MM.1S (cell line): ENCODE measurements at regions not wholly inside any gene's neighbourhood (a gene's known extent, or its start where the extent isn't known, plus 50 kb on each side); places are given as distances from the start of the nearest gene placed in this dataset.

Source experiments
- DNase-seq: peaks from one replicate; pipeline ENCODE4 v3.0.0-alpha.2; 2015
- H2AFZ ChIP-seq: fragments of 300-600 bp; sonication (generic); 2 replicates; pipeline ENCODE4 v1.6.0; 2016; ENCODE audit warnings: antibody characterized with exemption, low read length
- H3F3A ChIP-seq: fragments of 300-600 bp; sonication (generic); 2 replicates; pipeline ENCODE4 v1.6.1; 2016; ENCODE audit warnings: mild to moderate bottlenecking, antibody characterized with exemption, low read length, moderate library complexity, mixed read lengths; ENCODE audit not compliant: insufficient read depth
- H3K27ac ChIP-seq: fragments of 300-600 bp; sonication (generic); 2 replicates; pipeline ENCODE4 v1.5.1; 2016; ENCODE audit warnings: mild to moderate bottlenecking, low read length
- H3K27me3 ChIP-seq: fragments of 300-600 bp; sonication (generic); replicated peaks from 2 replicates; pipeline ENCODE4 v1.6.0; 2016; ENCODE audit warnings: low read length; ENCODE audit not compliant: insufficient read depth
- H3K36me3 ChIP-seq: fragments of 300-600 bp; sonication (generic); replicated peaks from 2 replicates; pipeline ENCODE4 v1.6.1; 2016; ENCODE audit warnings: mild to moderate bottlenecking, low read length, mixed read lengths; ENCODE audit not compliant: insufficient read depth
- H3K4me1 ChIP-seq: fragments of 300-600 bp; sonication (generic); 2 replicates; pipeline ENCODE4 v1.6.1; 2016; ENCODE audit warnings: low read length, mixed read lengths
- H3K4me2 ChIP-seq: fragments of 300-600 bp; sonication (generic); 2 replicates; pipeline ENCODE4 v1.6.0; 2016; ENCODE audit warnings: low read depth, low read length
- H3K4me3 ChIP-seq: fragments of 300-600 bp; sonication (generic); 2 replicates; pipeline ENCODE4 v1.5.1; 2016; ENCODE audit warnings: low read length, mixed read lengths
- H3K79me2 ChIP-seq: fragments of 300-600 bp; sonication (generic); 2 replicates; pipeline ENCODE4 v1.6.1; 2016; ENCODE audit warnings: mixed run types, low read length, mixed read lengths
- H3K9ac ChIP-seq: fragments of 300-600 bp; sonication (generic); 2 replicates; pipeline ENCODE4 v1.6.1; 2016; ENCODE audit warnings: low read length, mixed read lengths
- H3K9me2 ChIP-seq: fragments of 300-600 bp; sonication (generic); replicated peaks from 2 replicates; pipeline ENCODE4 v1.6.1; 2016; ENCODE audit warnings: mild to moderate bottlenecking, low read length, mixed read lengths; ENCODE audit not compliant: insufficient read depth
- H3K9me3 ChIP-seq: fragments of 300-600 bp; sonication (generic); replicated peaks from 2 replicates; pipeline ENCODE4 v1.6.1; 2016; ENCODE audit warnings: mild to moderate bottlenecking, low read length, mixed read lengths; ENCODE audit not compliant: insufficient read depth
- H4K20me1 ChIP-seq: fragments of 300-600 bp; sonication (generic); 2 replicates; pipeline ENCODE4 v1.6.1; 2016; ENCODE audit warnings: mild to moderate bottlenecking, low read length, moderate library complexity, mixed read lengths; ENCODE audit not compliant: insufficient read depth
- EZH2 ChIP-seq: fragments of 300-600 bp; sonication (generic); optimal IDR thresholded peaks from 2 replicates; pipeline ENCODE3; 2017; ENCODE audit warnings: low read depth, mild to moderate bottlenecking, antibody characterized with exemption, low read length, mixed read lengths
- EZH2phosphoT487 ChIP-seq: fragments of 300-600 bp; sonication (generic); IDR thresholded peaks from 2 replicates; pipeline ENCODE4 v1.6.1; 2018; ENCODE audit warnings: antibody characterized with exemption, low read length
- TF ChIP-seq, protein P1 (sequence below): fragments of 300-600 bp; sonication (generic); IDR thresholded peaks from 2 replicates; pipeline ENCODE4 v1.5.1; 2016; ENCODE audit warnings: antibody characterized with exemption, low read length, mixed read lengths

DNA sequence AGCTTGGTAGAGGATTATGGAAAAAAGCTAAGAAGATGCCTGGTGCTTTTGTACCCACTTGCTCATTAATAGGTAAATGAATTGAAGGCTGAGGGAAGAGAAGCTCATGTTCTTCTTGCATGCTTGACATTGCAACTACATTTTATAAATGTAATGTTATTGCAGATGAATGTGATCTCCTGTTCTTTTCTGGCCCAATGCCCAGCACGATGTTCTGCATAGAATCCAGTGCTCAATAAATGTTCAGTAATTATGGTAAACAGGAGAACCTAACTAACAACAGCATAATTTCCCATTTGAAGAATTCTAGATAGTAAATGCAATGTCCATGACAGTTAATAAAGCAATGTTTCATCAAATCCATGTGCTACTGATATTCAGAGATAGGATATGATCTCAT lies 638.2 kb upstream of the SOX9 start:
- H2AFZ ChIP-seq, result no peak overlapping the region
- H3F3A ChIP-seq, result no peaks in the 10 kb centered on the region
- no peak overlapping the region for H3K4me2 ChIP-seq
- no peaks in the 10 kb centered on the region for H3K9me2 ChIP-seq
- H3K27ac ChIP-seq, result no peak overlapping the region
- no peaks in the 10 kb centered on the region for H3K27me3 ChIP-seq
- H3K4me1 ChIP-seq, result no peaks in the 10 kb centered on the region
- no peak overlapping the region for H3K4me3 ChIP-seq
- TF ChIP-seq EZH2, result no peak
- no peaks in the 10 kb centered on the region for H4K20me1 ChIP-seq
- no peak for DNase-seq
- H3K36me3 ChIP-seq, result no peaks in the 10 kb centered on the region
- H3K79me2 ChIP-seq, result no peaks in the 10 kb centered on the region
- H3K9me3 ChIP-seq, result no peaks in the 10 kb centered on the region
- H3K9ac ChIP-seq, result no peak overlapping the region

DNA sequence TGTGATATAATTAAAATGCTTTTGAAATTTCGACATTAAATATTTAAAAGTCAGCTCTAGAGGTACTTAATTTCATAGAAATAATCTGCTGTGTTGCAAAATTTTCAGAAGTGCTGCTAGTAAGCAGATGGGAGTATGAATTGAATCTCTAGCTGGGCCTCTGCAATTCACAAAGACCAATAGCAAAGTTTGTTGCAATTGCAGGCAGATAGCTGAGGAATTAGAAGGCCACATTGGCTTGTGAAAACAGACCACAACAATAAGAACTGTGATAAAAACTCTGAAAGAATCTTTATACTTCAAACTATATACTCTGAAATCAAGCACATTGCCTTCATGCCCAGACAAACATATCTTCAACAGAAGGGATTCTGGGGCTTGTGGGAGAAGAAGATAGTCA lies 636.3 kb upstream of the SOX9 start:
- H3K9me2 ChIP-seq, result no peaks in the 10 kb centered on the region
- TF ChIP-seq EZH2, result no peak
- TF ChIP-seq, protein P1, sequence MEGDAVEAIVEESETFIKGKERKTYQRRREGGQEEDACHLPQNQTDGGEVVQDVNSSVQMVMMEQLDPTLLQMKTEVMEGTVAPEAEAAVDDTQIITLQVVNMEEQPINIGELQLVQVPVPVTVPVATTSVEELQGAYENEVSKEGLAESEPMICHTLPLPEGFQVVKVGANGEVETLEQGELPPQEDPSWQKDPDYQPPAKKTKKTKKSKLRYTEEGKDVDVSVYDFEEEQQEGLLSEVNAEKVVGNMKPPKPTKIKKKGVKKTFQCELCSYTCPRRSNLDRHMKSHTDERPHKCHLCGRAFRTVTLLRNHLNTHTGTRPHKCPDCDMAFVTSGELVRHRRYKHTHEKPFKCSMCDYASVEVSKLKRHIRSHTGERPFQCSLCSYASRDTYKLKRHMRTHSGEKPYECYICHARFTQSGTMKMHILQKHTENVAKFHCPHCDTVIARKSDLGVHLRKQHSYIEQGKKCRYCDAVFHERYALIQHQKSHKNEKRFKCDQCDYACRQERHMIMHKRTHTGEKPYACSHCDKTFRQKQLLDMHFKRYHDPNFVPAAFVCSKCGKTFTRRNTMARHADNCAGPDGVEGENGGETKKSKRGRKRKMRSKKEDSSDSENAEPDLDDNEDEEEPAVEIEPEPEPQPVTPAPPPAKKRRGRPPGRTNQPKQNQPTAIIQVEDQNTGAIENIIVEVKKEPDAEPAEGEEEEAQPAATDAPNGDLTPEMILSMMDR, result no peak
- no peak for TF ChIP-seq EZH2phosphoT487
- H3K27me3 ChIP-seq, result no peaks in the 10 kb centered on the region
- no peak overlapping the region for H3K4me2 ChIP-seq
- H3K27ac ChIP-seq, result no peak overlapping the region
- no peaks in the 10 kb centered on the region for H3K36me3 ChIP-seq
- no peaks in the 10 kb centered on the region for H4K20me1 ChIP-seq
- no peak for DNase-seq
- H3F3A ChIP-seq, result no peaks in the 10 kb centered on the region
- no peaks in the 10 kb centered on the region for H3K79me2 ChIP-seq
- H2AFZ ChIP-seq, result no peak overlapping the region
- H3K4me3 ChIP-seq, result no peak overlapping the region
- no peaks in the 10 kb centered on the region for H3K9me3 ChIP-seq
- H3K4me1 ChIP-seq, result no peaks in the 10 kb centered on the region
- no peak overlapping the region for H3K9ac ChIP-seq

DNA sequence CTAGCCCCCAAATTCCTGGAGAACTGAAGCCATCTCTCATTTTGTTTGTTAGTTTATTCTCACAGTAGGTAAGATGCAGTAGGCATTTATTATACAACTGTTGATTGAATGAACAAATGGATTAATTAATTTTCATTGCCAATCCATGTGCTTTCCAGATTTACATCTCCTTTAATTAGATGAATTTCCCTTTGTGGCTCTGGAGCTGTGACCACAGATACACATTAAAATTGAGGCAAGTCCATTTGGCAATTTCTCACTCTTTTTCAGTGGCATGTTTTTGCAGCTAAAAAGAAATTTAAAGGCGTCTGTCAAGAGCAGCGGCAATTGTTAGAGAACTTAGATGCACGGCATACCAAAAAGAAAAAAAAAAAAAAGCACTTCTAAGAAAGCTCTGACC lies 635.4 kb upstream of the SOX9 start:
- Histone ChIP-seq H3F3A (no peaks in the 10 kb centered on the region), H2AFZ (no peak overlapping the region), H3K36me3 (no peaks in the 10 kb centered on the region), H3K79me2 (no peaks in the 10 kb centered on the region), H3K4me1 (no peaks in the 10 kb centered on the region), H3K9me2 (no peaks in the 10 kb centered on the region), H3K4me2 (no peak overlapping the region), H3K27me3 (no peaks in the 10 kb centered on the region), H3K27ac (no peak overlapping the region), H3K9ac (no peak overlapping the region), H3K4me3 (no peak overlapping the region), H4K20me1 (no peaks in the 10 kb centered on the region), H3K9me3 (no peaks in the 10 kb centered on the region)
- no peak for DNase-seq
- TF ChIP-seq EZH2phosphoT487 (no peak), EZH2 (no peak)
- TF ChIP-seq, protein P1, result no peak

DNA sequence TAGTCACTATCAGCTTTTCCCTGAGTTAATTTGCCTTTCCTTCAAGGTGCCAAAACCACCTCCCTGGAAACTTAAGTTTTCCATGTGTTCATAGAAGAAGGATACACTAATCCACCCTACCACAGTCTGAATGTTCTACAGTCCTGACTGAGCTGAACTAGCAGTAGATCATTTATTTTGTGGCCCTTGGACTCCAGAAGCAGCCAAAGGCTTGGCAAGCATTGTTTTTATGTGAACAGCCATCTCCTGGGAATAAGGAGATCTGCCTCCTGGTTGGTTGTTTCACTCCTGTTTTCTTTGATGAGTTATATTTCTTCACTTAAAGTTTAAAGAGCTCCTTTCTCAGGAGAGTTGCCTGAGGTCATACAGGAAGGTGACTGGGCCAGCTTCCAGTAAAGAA lies 634.6 kb upstream of the SOX9 start:
- Histone ChIP-seq H3K27me3 (no peaks in the 10 kb centered on the region), H4K20me1 (no peaks in the 10 kb centered on the region), H3K4me2 (no peak overlapping the region), H3K79me2 (no peaks in the 10 kb centered on the region), H3K9me3 (no peaks in the 10 kb centered on the region), H2AFZ (no peak overlapping the region), H3F3A (no peaks in the 10 kb centered on the region), H3K9ac (no peak overlapping the region), H3K4me1 (no peaks in the 10 kb centered on the region), H3K4me3 (no peak overlapping the region), H3K36me3 (no peaks in the 10 kb centered on the region), H3K9me2 (no peaks in the 10 kb centered on the region), H3K27ac (no peak overlapping the region)
- TF ChIP-seq, protein P1, result no peak
- no peak for TF ChIP-seq EZH2phosphoT487
- no peak for TF ChIP-seq EZH2
- DNase-seq, result no peak
